Left lung (tissue), 4 donors: ENCODE measurements at regions not wholly inside any gene's neighbourhood (a gene's known extent, or its start where the extent isn't known, plus 50 kb on each side); places are given as distances from the start of the nearest gene placed in this dataset.

ENCODE experiments used
- ATAC-seq: fragments of 200-7000 bp; cut with Tn5 transposase; one replicate; pipeline ENCODE4 v1.9.1; 2020; ENCODE audit warnings: moderate library complexity
- DNase-seq, 4 donors: peaks; one replicate each; pipeline ENCODE4 v3.0.0-alpha.2; 2013 to 2020
- H3K27ac ChIP-seq, 2 donors: fragments of 200-600 bp; sonication (generic) in 1 of 2; one replicate each; pipeline versions ENCODE4 v1.5.0 to v1.8.0; 2020 to 2021
- H3K27me3 ChIP-seq, 2 donors: fragments of 200-600 bp; sonication (generic) in 1 of 2; one replicate each; pipeline versions ENCODE4 v1.5.0 to v1.8.0; 2020 to 2021
- H3K36me3 ChIP-seq, 2 donors: fragments of 200-600 bp; sonication (generic) in 1 of 2; one replicate each; pipeline versions ENCODE4 v1.5.0 to v1.8.0; 2020 to 2021
- H3K4me1 ChIP-seq, 2 donors: fragments of 200-600 bp; one replicate each; pipeline ENCODE4 v1.8.0; 2021
- H3K4me3 ChIP-seq, 2 donors: fragments of 200-600 bp; sonication (generic) in 1 of 2; one replicate each; pipeline versions ENCODE4 v1.5.0 to v1.8.0; 2020 to 2021; ENCODE audit warnings: mild to moderate bottlenecking in 1 of 2
- H3K9me3 ChIP-seq, 2 donors: fragments of 200-600 bp; sonication (generic) in 1 of 2; one replicate each; pipeline versions ENCODE4 v1.5.0 to v1.8.0; 2020 to 2021
- CTCF ChIP-seq, 2 donors: fragments of 200-600 bp; sonication (generic) in 1 of 2; IDR thresholded peaks; one replicate each; pipeline versions ENCODE4 v1.5.0 to v1.8.0; 2021; ENCODE audit warnings: antibody characterized with exemption in 2 of 2
- intact Hi-C, 2 donors: fragments of 100-400 bp; cut with DNase I; formaldehyde crosslinking; loops; one replicate each; pipeline versions ENCODE4 v1.11.2 to v1.14.2; 2022
- donor health status: DM: no; HTN: yes; CAD: no.
- donor health status: DM: no; HTN: no; CAD: no.

DNA sequence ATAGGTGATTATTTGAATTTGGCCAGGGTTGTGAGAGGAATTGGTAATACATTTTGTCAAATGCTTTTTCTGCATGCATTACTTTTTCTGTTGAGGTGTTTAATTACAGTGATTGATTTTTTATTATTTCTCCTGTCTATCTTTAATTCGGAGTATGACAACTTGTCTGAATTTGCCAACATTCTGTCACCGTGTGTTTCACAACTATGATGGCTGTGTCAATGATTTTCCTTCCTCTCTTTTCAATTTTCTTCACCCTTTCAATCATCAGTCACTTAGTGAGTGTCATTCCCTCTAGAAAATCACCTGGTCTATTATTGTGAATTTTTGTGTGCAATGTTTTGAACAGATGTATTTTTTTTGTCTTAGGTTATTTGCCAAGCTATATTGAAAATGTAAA is 1221.4 kb upstream of the CDH18 start:
- DNase-seq (no peak), ATAC-seq (no peak)
- no peak for TF ChIP-seq CTCF (IDR thresholded peaks at IDR 0.05)
- no peaks in the 10 kb centered on the region for H3K9me3 ChIP-seq
- H3K27ac ChIP-seq: no peak overlapping the region
- no peaks in the 10 kb centered on the region for H3K27me3 ChIP-seq
- H3K4me1 ChIP-seq: no peaks in the 10 kb centered on the region
- H3K4me3 ChIP-seq: no peak overlapping the region
- no peaks in the 10 kb centered on the region for H3K36me3 ChIP-seq
- intact Hi-C loops: no loop called here

DNA sequence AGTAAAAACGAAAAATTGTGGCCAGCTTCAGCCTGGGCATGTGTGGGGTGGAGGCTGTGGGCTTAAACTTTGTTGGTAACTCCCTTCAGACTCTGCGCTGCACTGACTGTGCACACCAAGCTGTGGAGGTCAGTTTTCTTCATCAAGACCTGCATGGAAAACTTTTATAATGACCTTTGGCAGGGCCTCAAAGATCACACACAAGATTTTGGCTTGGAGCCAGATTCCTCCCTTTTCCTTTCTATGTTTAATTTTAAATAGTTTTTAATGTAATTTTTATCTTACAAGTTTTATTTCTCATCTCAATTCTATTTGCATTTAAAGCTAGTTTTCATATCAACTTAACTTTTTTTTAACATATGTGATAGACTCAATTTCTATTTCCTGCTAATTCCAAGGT is 1211.1 kb upstream of the CDH18 start:
- intact Hi-C loops: no loop called here
- Histone ChIP-seq H3K4me1 (no peaks in the 10 kb centered on the region), H3K27ac (no peak overlapping the region), H3K36me3 (no peaks in the 10 kb centered on the region), H3K9me3 (no peaks in the 10 kb centered on the region), H3K27me3 (no peaks in the 10 kb centered on the region), H3K4me3 (no peak overlapping the region)
- DNase-seq: no peak
- no peak for ATAC-seq
- TF ChIP-seq CTCF (IDR thresholded peaks at IDR 0.05): no peak

DNA sequence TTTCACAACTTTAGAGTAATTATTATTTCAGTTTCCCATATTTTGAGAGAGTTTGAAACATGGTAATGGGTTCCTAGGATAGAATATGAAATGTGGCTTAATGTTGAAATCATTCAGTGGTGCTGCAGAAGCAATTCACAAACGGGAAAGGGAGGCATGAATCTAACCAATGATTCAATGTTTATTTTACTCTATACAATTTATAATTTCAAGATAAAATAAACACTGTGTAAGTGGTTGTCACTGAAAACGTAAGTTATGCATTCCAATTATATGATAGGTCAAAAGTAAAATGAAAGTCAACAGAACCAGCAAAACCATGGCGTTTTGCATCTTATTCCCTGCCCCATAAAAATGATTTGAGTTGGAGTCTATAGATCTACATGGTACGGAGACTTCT is 1207.1 kb upstream of the CDH18 start:
- DNase-seq: no peak
- H3K27ac ChIP-seq: no peak overlapping the region
- no peak for TF ChIP-seq CTCF (IDR thresholded peaks at IDR 0.05)
- H3K4me1 ChIP-seq: no peaks in the 10 kb centered on the region
- no peak for ATAC-seq
- no peaks in the 10 kb centered on the region for H3K27me3 ChIP-seq
- no peaks in the 10 kb centered on the region for H3K9me3 ChIP-seq
- H3K4me3 ChIP-seq: no peak overlapping the region
- intact Hi-C loops: no loop called here
- H3K36me3 ChIP-seq: no peaks in the 10 kb centered on the region

- intact Hi-C loops: no loop called here
- ATAC-seq (no peak), DNase-seq (no peak)
- H3K36me3 ChIP-seq: no peaks in the 10 kb centered on the region
- no peak overlapping the region for H3K4me3 ChIP-seq
- H3K9me3 ChIP-seq: no peaks in the 10 kb centered on the region
- H3K27ac ChIP-seq: no peak overlapping the region
- no peak for TF ChIP-seq CTCF (IDR thresholded peaks at IDR 0.05)
- H3K4me1 ChIP-seq: no peaks in the 10 kb centered on the region
- no peaks in the 10 kb centered on the region for H3K27me3 ChIP-seq
Observed at GRCh38 chr5:21185536-21185935, 1197.5 kb upstream of the CDH18 start.

DNA sequence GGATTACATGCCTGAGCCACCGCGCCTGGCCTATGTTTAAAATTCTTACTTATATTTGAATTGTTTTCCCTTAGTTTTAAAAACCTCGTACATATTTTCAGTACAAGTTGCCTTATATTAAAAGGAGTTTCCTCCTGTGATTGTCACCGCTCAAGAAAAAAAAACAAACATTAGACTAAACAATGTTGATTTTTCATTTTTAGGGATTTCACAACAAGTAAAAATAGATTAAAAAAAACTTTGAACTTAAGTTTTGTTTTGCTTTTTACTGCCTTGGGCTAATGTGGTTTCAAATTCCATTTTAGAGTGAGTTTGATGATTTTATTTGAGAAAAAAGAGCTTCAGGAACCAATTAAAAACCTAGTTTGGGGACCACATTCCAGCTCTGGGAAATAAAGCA is 1196.6 kb upstream of the CDH18 start:
- H3K4me1 ChIP-seq: no peaks in the 10 kb centered on the region
- no peaks in the 10 kb centered on the region for H3K27me3 ChIP-seq
- no peak overlapping the region for H3K4me3 ChIP-seq
- H3K36me3 ChIP-seq: no peaks in the 10 kb centered on the region
- H3K9me3 ChIP-seq: no peaks in the 10 kb centered on the region
- DNase-seq (no peak), ATAC-seq (no peak)
- H3K27ac ChIP-seq: no peak overlapping the region
- intact Hi-C loops: no loop called here
- TF ChIP-seq CTCF (IDR thresholded peaks at IDR 0.05): no peak
